GM12865 (cell line): ENCODE measurements at regions not wholly inside any gene's neighbourhood (a gene's known extent, or its start where the extent isn't known, plus 50 kb on each side); places are given as distances from the start of the nearest gene placed in this dataset.
"Not testable (repeated sequence)": the region's sequence is repeated elsewhere in the genome, so short reads cannot be mapped to it uniquely, and the experiment has no call there.

Source experiments
- DNase-seq: peaks from one replicate; pipeline ENCODE4 v3.0.0; 2010; ENCODE audit warnings: low read depth
- H3K4me3 ChIP-seq: 2 replicates; pipeline ENCODE4 v1.5.1; 2011; ENCODE audit warnings: mild to moderate bottlenecking, low read depth, low read length, control low read depth
- TF ChIP-seq, protein P1 (sequence below): IDR thresholded peaks from 2 replicates; pipeline ENCODE4 v1.5.1; 2011; ENCODE audit warnings: low read length, control low read depth, low read depth, inconsistent platforms; ENCODE audit not compliant: insufficient read depth; ENCODE audit errors: missing control alignments

DNA sequence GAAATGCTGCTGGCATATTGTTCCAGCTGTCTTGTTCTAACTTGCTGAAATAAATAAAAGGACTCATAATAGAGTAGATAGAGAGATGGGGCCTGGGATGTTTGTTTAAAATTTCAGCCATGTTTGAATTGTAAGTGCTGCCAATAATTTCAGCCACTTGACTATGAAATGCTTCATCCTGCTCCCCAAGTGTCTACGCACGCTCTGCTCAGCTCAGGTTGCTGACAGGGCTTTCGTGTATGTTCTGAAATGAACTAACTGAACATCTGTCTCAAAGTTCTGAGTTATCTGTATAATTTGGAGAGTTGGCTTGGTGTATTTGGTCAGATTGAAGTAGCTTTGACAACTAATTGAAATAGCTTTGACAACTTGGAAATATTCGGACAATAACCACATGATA, 387.8 kb downstream of the BMP2 start:
- TF ChIP-seq, protein P1, sequence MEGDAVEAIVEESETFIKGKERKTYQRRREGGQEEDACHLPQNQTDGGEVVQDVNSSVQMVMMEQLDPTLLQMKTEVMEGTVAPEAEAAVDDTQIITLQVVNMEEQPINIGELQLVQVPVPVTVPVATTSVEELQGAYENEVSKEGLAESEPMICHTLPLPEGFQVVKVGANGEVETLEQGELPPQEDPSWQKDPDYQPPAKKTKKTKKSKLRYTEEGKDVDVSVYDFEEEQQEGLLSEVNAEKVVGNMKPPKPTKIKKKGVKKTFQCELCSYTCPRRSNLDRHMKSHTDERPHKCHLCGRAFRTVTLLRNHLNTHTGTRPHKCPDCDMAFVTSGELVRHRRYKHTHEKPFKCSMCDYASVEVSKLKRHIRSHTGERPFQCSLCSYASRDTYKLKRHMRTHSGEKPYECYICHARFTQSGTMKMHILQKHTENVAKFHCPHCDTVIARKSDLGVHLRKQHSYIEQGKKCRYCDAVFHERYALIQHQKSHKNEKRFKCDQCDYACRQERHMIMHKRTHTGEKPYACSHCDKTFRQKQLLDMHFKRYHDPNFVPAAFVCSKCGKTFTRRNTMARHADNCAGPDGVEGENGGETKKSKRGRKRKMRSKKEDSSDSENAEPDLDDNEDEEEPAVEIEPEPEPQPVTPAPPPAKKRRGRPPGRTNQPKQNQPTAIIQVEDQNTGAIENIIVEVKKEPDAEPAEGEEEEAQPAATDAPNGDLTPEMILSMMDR, result no peak
- DNase-seq, result no peak
- H3K4me3 ChIP-seq, result no peak overlapping the region

DNA sequence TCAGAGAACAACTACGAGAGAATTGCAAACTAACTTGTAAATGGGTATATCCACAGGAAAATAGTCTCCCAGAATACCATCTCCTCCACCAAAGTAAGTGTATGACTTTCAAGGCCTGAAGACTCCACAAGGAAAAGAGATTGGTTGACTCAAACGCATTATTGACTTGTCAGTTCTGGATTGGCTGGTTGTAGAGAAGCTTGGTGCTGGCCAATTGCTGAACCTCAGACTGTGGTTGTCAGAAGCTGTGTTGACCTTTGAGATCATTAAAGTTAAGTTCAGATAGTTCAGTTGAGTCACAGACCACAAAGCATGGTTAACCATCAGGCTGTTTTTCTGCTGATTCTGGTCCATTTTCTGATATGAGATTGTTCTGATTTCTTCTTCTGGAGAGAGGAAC, 388.3 kb downstream of the BMP2 start:
- no peak overlapping the region for H3K4me3 ChIP-seq
- no peak for DNase-seq
- TF ChIP-seq, protein P1, result no peak

DNA sequence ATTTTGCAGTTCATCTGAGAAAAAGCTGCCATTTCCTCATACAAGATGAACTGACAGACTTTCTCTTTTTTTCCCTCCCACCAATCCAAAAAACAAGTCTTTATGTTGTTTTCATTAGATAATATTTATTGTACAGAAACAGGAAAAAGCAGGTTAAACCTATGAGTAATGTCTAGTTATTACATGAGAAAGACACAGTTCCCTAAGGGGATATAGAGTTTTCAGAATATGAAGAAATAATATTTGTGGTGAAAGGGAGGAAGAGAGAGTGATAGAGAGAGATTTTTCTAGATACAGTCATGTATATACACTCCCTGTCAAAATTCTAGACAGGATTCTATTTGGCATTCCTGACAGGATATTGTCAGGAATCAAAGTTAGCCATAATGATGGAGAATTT, 392.4 kb downstream of the BMP2 start:
- no peak for DNase-seq
- H3K4me3 ChIP-seq, result no peak overlapping the region
- TF ChIP-seq, protein P1, result no peak

DNA sequence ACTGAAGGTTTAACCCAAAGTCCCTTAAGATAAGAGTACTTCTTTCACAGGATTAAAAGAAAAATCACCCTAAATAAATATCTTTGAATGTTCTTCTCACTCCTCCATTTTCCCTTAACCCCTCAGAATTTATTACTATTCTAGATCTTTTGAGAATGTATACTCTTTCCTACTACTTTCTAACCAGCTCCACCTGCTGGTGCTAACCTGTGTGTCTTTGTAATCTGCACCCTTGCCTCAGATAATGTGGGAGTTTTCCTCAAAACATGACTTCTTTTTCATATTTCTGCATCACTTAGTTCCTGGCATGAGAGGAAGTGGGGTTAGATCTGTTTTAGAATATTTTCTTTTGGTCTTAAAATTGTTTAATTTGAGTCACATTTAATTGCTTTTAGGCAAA, 394.2 kb downstream of the BMP2 start:
- H3K4me3 ChIP-seq, result no peak overlapping the region
- TF ChIP-seq, protein P1, result no peak
- no peak for DNase-seq

DNA sequence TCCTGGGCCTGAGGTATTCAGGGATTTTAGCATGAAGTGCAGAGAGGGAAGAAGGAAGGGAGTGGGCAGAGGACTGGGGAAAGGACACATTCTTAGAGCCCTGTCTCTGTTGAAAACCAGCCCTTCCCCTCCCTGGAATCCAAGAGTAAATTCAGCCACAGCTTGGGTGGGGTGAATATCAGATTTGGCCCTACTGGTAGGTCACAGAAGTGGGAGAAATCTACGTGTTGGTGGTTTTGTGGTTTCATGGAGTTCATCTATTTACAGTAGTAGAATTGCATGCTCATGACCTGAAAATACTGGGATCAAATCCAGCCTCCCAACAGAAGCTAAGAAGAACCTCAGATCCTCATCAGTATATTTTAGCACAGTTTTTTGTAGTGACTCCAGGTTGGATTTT, 404.4 kb downstream of the BMP2 start:
- no peak overlapping the region for H3K4me3 ChIP-seq
- no peak for DNase-seq
- TF ChIP-seq, protein P1, result no peak

DNA sequence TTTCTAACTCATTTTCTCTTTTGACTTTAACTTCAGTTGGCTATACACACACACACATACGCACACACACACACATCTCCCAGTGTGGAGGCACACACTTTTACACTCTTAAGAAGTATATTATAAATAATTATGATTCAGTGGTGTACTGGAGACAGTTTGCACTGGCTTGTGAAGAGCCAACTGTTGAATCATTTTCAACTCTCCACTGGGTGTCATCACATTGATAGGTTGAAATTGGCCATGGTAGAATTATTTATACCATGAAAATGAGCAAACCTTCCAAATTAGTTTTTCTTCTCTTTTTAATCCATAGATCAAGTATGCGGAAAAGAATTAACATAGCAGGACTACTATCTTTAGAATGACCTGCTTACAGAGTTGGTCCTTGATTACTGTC, 407.1 kb downstream of the BMP2 start:
- DNase-seq, result no peak
- TF ChIP-seq, protein P1, result no peak
- H3K4me3 ChIP-seq, result no peak overlapping the region

DNA sequence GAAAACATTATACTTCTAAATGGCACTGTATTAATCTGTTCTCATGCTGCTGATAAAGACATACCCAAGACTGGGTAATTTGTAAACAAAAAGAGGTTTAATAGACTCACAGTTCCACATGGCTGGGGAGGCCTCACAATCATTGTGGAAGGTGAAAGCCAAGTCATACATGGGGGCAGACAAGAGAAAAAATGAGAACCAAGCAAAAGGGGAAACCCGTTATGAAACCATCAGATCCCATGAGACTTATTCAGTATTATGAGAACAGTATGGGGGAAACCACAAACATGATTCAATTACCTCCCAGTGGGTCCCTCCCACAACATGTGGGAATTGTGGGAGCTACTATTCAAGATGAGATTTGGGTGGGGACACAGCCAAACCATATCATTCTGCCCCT, 408.3 kb downstream of the BMP2 start:
- not testable (repeated sequence) for H3K4me3 ChIP-seq, DNase-seq

DNA sequence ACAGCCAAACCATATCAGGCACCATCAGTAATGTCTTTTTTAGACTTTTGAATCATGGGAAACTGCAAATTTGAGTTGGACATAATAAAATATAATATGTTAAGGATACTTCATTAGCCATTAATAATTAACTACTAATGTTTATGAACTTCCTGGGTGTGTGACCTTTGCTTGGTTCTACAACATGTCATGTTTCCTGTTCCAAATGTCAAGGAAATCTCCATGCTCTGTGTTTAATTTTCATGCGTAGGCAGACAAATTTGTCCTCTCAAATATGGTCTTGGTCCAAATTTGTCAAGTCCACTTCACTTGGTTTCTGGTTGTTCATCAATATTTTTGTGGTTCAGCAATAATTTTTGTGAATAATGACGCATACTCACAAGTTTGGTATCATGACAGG, 410.5 kb downstream of the BMP2 start:
- TF ChIP-seq, protein P1, result no peak
- no peak overlapping the region for H3K4me3 ChIP-seq
- no peak for DNase-seq
